ENCODE measurements at regions not wholly inside any gene's neighbourhood (a gene's known extent, or its start where the extent isn't known, plus 50 kb on each side); places are given as distances from the start of the nearest gene placed in this dataset.

GRCh38 chr1:10852018-10852417, 55.6 kb upstream of the CASZ1 start:
- ATAC-seq (ENCODE audit: poor library complexity) (no peak), DNase-seq (no peak)
- H3K36me3 ChIP-seq (ENCODE audit: insufficient read depth, low read length): no peaks in the 10 kb centered on the region
- no peak overlapping the region for H3K4me3 ChIP-seq (ENCODE audit: low read length)
- POLR2A ChIA-PET: no interaction called here
- H3K36me3 Mint-ChIP-seq (ENCODE audit: low read depth): no peaks in the 10 kb centered on the region
- H3K4me1 ChIP-seq (ENCODE audit: insufficient read depth, low read length): no peaks in the 10 kb centered on the region
- H3K4me3 Mint-ChIP-seq: no peak overlapping the region
- H3K9me3 Mint-ChIP-seq: no peaks in the 10 kb centered on the region
- CTCF ChIA-PET: interaction anchor here (0.6 kb wide), 1 partner anchor 85 kb away, joined by 4 read pairs; no protein-coding TSS in a partner anchor
- H3K27me3 Mint-ChIP-seq: no peaks in the 10 kb centered on the region
- H3K27ac Mint-ChIP-seq: no peak overlapping the region
- TF ChIP-seq, protein P1, sequence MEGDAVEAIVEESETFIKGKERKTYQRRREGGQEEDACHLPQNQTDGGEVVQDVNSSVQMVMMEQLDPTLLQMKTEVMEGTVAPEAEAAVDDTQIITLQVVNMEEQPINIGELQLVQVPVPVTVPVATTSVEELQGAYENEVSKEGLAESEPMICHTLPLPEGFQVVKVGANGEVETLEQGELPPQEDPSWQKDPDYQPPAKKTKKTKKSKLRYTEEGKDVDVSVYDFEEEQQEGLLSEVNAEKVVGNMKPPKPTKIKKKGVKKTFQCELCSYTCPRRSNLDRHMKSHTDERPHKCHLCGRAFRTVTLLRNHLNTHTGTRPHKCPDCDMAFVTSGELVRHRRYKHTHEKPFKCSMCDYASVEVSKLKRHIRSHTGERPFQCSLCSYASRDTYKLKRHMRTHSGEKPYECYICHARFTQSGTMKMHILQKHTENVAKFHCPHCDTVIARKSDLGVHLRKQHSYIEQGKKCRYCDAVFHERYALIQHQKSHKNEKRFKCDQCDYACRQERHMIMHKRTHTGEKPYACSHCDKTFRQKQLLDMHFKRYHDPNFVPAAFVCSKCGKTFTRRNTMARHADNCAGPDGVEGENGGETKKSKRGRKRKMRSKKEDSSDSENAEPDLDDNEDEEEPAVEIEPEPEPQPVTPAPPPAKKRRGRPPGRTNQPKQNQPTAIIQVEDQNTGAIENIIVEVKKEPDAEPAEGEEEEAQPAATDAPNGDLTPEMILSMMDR (IDR thresholded peaks at IDR 0.05): no peak
- H3K4me1 Mint-ChIP-seq (ENCODE audit: low read depth): no peaks in the 10 kb centered on the region
- intact Hi-C loops (cut with DNase I, micrococcal nuclease): no loop called here
- no peak overlapping the region for H3K27ac ChIP-seq (ENCODE audit: low read depth in 1 of 2, low read length in 2 of 2)
- no peaks in the 10 kb centered on the region for H3K9me3 ChIP-seq (ENCODE audit: control insufficient read depth in 1 of 2, insufficient read depth in 1 of 2, low read length in 2 of 2)
- no peaks in the 10 kb centered on the region for H3K27me3 ChIP-seq (ENCODE audit: control insufficient read depth in 1 of 2, insufficient read depth in 2 of 2, low read length in 2 of 2)

GRCh38 chr1:10852486-10852885, 56.0 kb upstream of the CASZ1 start:
- no peaks in the 10 kb centered on the region for H3K36me3 ChIP-seq (ENCODE audit: insufficient read depth, low read length)
- no peaks in the 10 kb centered on the region for H3K27me3 ChIP-seq (ENCODE audit: control insufficient read depth in 1 of 2, insufficient read depth in 2 of 2, low read length in 2 of 2)
- Mint-ChIP-seq H3K36me3 (ENCODE audit: low read depth) (no peaks in the 10 kb centered on the region), H3K27ac (no peak overlapping the region), H3K27me3 (no peaks in the 10 kb centered on the region), H3K9me3 (no peaks in the 10 kb centered on the region), H3K4me3 (no peak overlapping the region), H3K4me1 (ENCODE audit: low read depth) (no peaks in the 10 kb centered on the region)
- intact Hi-C loops (cut with DNase I, micrococcal nuclease): no loop called here
- H3K27ac ChIP-seq (ENCODE audit: low read depth in 1 of 2, low read length in 2 of 2): no peak overlapping the region
- H3K9me3 ChIP-seq (ENCODE audit: control insufficient read depth in 1 of 2, insufficient read depth in 1 of 2, low read length in 2 of 2): no peaks in the 10 kb centered on the region
- CTCF ChIA-PET: interaction anchor here (0.6 kb wide), 1 partner anchor 85 kb away, joined by 4 read pairs; no protein-coding TSS in a partner anchor
- DNase-seq (no peak), ATAC-seq (ENCODE audit: poor library complexity) (no peak)
- POLR2A ChIA-PET: no interaction called here
- H3K4me3 ChIP-seq (ENCODE audit: low read length): no peak overlapping the region
- TF ChIP-seq, protein P1 (IDR thresholded peaks at IDR 0.05): no peak
- H3K4me1 ChIP-seq (ENCODE audit: insufficient read depth, low read length): no peaks in the 10 kb centered on the region

DNA sequence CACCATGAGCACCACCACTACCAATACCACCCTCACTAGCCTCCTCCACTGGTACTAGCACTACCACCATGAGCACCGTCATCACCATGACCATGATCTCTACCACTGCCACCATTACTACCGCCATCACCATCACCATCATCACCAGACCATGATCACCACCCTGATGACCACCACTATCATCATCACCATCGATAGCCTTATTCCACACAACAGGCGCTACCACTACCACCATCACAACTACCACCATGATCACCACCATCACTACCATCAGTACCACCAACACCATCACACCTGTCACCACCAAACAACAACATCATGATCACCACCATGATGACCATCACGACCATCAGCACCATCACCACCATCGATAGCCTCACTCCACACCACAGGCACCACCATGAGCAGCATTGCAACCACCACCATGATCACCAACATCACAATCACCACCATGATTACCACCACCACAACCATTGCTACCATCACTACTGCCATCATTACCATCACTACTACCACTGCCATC, 56.6 kb upstream of the CASZ1 start:
- Mint-ChIP-seq H3K36me3 (ENCODE audit: low read depth) (no peaks in the 10 kb centered on the region), H3K4me1 (ENCODE audit: low read depth) (no peaks in the 10 kb centered on the region), H3K27ac (no peak overlapping the region), H3K4me3 (no peak overlapping the region), H3K27me3 (no peaks in the 10 kb centered on the region), H3K9me3 (no peaks in the 10 kb centered on the region)
- Histone ChIP-seq H3K27ac (ENCODE audit: low read depth in 1 of 2, low read length in 2 of 2) (no peak overlapping the region), H3K36me3 (ENCODE audit: insufficient read depth, low read length) (no peaks in the 10 kb centered on the region), H3K4me3 (ENCODE audit: low read length) (no peak overlapping the region), H3K9me3 (ENCODE audit: control insufficient read depth in 1 of 2, insufficient read depth in 1 of 2, low read length in 2 of 2) (no peaks in the 10 kb centered on the region), H3K4me1 (ENCODE audit: insufficient read depth, low read length) (no peaks in the 10 kb centered on the region), H3K27me3 (ENCODE audit: control insufficient read depth in 1 of 2, insufficient read depth in 2 of 2, low read length in 2 of 2) (no peaks in the 10 kb centered on the region)
- DNase-seq: no peak
- TF ChIP-seq, protein P1 (IDR thresholded peaks at IDR 0.05): no peak
- intact Hi-C loops (cut with DNase I, micrococcal nuclease): no loop called here
- ChIA-PET CTCF (no interaction called here), POLR2A (no interaction called here)
- ATAC-seq (ENCODE audit: poor library complexity): no peak

All from CD4-positive, alpha-beta T cell (primary cell).